ENCODE measurements at regions not wholly inside any gene's neighbourhood (a gene's known extent, or its start where the extent isn't known, plus 50 kb on each side); places are given as distances from the start of the nearest gene placed in this dataset.
"Not testable (repeated sequence)": the region's sequence is repeated elsewhere in the genome, so short reads cannot be mapped to it uniquely, and the experiment has no call there.

- Histone ChIP-seq H3K27ac (ENCODE audit: low read depth, low read length, poor library complexity, severe bottlenecking) (no peak overlapping the region), H3K36me3 (ENCODE audit: insufficient read depth, low read length, poor library complexity, severe bottlenecking) (no peaks in the 10 kb centered on the region), H3K9me3 (ENCODE audit: low read depth, low read length, poor library complexity, severe bottlenecking) (peaks cover 4% of the 10 kb centered on the region), H3K4me1 (ENCODE audit: insufficient read depth, low read length, poor library complexity, severe bottlenecking) (no peaks in the 10 kb centered on the region), H3K4me3 (ENCODE audit: low read depth, low read length, poor library complexity, severe bottlenecking) (no peak overlapping the region), H3K27me3 (replicated peaks; ENCODE audit: insufficient read depth, low read depth, low read length, poor library complexity) (no peaks in the 10 kb centered on the region)
- TF ChIP-seq CTCF (conservative IDR thresholded peaks at IDR 0.05; ENCODE audit: low read depth, low read length) (no peak), EZH2 (IDR thresholded peaks at IDR 0.05; ENCODE audit: borderline replicate concordance, low read depth, low read length, poor library complexity, severe bottlenecking) (no peak)
- CTCF ChIA-PET: no interaction called here
- POLR2A ChIA-PET (ENCODE audit: low non-redundant PET): interaction anchor here (0.6 kb wide), 1 partner anchor 211 kb away, joined by 3 read pairs; no protein-coding TSS in a partner anchor
- no TSS peak for BruUV-seq (replicated peaks)
- DNase-seq (ENCODE audit: low spot score): no peak
- intact Hi-C loops (cut with micrococcal nuclease; ENCODE audit: unreplicated experiment): no loop called here
These were observed 92.8 kb upstream of the EPB41L4A start for GRCh38 chr5:112511920-112512319.

- intact Hi-C loops (cut with micrococcal nuclease; ENCODE audit: unreplicated experiment): no loop called here
- TF ChIP-seq EZH2 (IDR thresholded peaks at IDR 0.05; ENCODE audit: borderline replicate concordance, low read depth, low read length, poor library complexity, severe bottlenecking): no peak
- no peak for TF ChIP-seq CTCF (conservative IDR thresholded peaks at IDR 0.05; ENCODE audit: low read depth, low read length)
- CTCF ChIA-PET: no interaction called here
- Histone ChIP-seq H3K4me1 (ENCODE audit: insufficient read depth, low read length, poor library complexity, severe bottlenecking) (no peaks in the 10 kb centered on the region), H3K27me3 (replicated peaks; ENCODE audit: insufficient read depth, low read depth, low read length, poor library complexity) (no peaks in the 10 kb centered on the region), H3K36me3 (ENCODE audit: insufficient read depth, low read length, poor library complexity, severe bottlenecking) (no peaks in the 10 kb centered on the region), H3K4me3 (ENCODE audit: low read depth, low read length, poor library complexity, severe bottlenecking) (no peak overlapping the region), H3K9me3 (ENCODE audit: low read depth, low read length, poor library complexity, severe bottlenecking) (peaks cover 4% of the 10 kb centered on the region), H3K27ac (ENCODE audit: low read depth, low read length, poor library complexity, severe bottlenecking) (no peak overlapping the region)
- DNase-seq (ENCODE audit: low spot score): no peak
- POLR2A ChIA-PET (ENCODE audit: low non-redundant PET): no interaction called here
- no TSS peak for BruUV-seq (replicated peaks)
These were observed 93.8 kb upstream of the EPB41L4A start for GRCh38 chr5:112512901-112513300.

DNA sequence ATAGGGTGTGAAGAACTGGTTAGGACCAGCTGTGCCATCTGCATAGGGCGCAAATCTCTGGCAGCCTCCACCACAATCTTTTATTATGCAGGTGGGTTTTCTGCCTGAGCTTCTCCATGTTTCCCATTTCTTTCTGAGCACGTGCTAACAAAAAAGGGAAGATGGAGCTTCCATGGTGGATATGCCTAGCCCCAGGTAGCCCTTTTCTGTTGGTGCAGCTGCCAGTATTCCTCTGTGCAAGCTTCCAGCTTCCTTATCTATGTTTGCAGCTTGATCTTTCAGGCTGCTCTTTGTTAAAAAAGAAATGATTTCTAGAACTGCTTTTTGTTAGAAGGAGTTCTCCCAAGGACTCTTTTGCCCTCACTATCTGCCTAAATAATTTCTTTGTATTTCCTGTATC is 95.0 kb upstream of the EPB41L4A start:
- no peaks in the 10 kb centered on the region for H3K4me1 ChIP-seq (ENCODE audit: insufficient read depth, low read length, poor library complexity, severe bottlenecking)
- no peaks in the 10 kb centered on the region for H3K27me3 ChIP-seq (replicated peaks; ENCODE audit: insufficient read depth, low read depth, low read length, poor library complexity)
- intact Hi-C loops (cut with micrococcal nuclease; ENCODE audit: unreplicated experiment): no loop called here
- no peaks in the 10 kb centered on the region for H3K36me3 ChIP-seq (ENCODE audit: insufficient read depth, low read length, poor library complexity, severe bottlenecking)
- TF ChIP-seq EZH2 (IDR thresholded peaks at IDR 0.05; ENCODE audit: borderline replicate concordance, low read depth, low read length, poor library complexity, severe bottlenecking) (no peak), CTCF (conservative IDR thresholded peaks at IDR 0.05; ENCODE audit: low read depth, low read length) (no peak)
- peaks cover 4% of the 10 kb centered on the region for H3K9me3 ChIP-seq (ENCODE audit: low read depth, low read length, poor library complexity, severe bottlenecking)
- DNase-seq (ENCODE audit: low spot score): no peak
- no peak overlapping the region for H3K27ac ChIP-seq (ENCODE audit: low read depth, low read length, poor library complexity, severe bottlenecking)
- no peak overlapping the region for H3K4me3 ChIP-seq (ENCODE audit: low read depth, low read length, poor library complexity, severe bottlenecking)
- POLR2A ChIA-PET (ENCODE audit: low non-redundant PET): no interaction called here
- CTCF ChIA-PET: no interaction called here
- BruUV-seq (replicated peaks): no TSS peak

GRCh38 chr5:112520474-112520873 is 101.4 kb upstream of the EPB41L4A start:
- intact Hi-C loops (cut with micrococcal nuclease; ENCODE audit: unreplicated experiment); CTCF ChIA-PET; DNase-seq (ENCODE audit: low spot score); H3K27me3 ChIP-seq (replicated peaks; ENCODE audit: insufficient read depth, low read depth, low read length, poor library complexity); POLR2A ChIA-PET (ENCODE audit: low non-redundant PET); H3K9me3 ChIP-seq (ENCODE audit: low read depth, low read length, poor library complexity, severe bottlenecking); H3K36me3 ChIP-seq (ENCODE audit: insufficient read depth, low read length, poor library complexity, severe bottlenecking); H3K27ac ChIP-seq (ENCODE audit: low read depth, low read length, poor library complexity, severe bottlenecking); H3K4me1 ChIP-seq (ENCODE audit: insufficient read depth, low read length, poor library complexity, severe bottlenecking); H3K4me3 ChIP-seq (ENCODE audit: low read depth, low read length, poor library complexity, severe bottlenecking); BruUV-seq (replicated peaks): not testable (repeated sequence)

GRCh38 chr5:112522891-112523673 is 104.0 kb upstream of the EPB41L4A start:
- POLR2A ChIA-PET (ENCODE audit: low non-redundant PET); H3K9me3 ChIP-seq (ENCODE audit: low read depth, low read length, poor library complexity, severe bottlenecking); H3K4me3 ChIP-seq (ENCODE audit: low read depth, low read length, poor library complexity, severe bottlenecking); intact Hi-C loops (cut with micrococcal nuclease; ENCODE audit: unreplicated experiment); H3K4me1 ChIP-seq (ENCODE audit: insufficient read depth, low read length, poor library complexity, severe bottlenecking); CTCF ChIA-PET; H3K27ac ChIP-seq (ENCODE audit: low read depth, low read length, poor library complexity, severe bottlenecking); DNase-seq (ENCODE audit: low spot score); H3K36me3 ChIP-seq (ENCODE audit: insufficient read depth, low read length, poor library complexity, severe bottlenecking); H3K27me3 ChIP-seq (replicated peaks; ENCODE audit: insufficient read depth, low read depth, low read length, poor library complexity); BruUV-seq (replicated peaks): not testable (repeated sequence)

Data from A673 (cell line).